GM19372 (cell line): ENCODE measurements at regions not wholly inside any gene's neighbourhood (a gene's known extent, or its start where the extent isn't known, plus 50 kb on each side); places are given as distances from the start of the nearest gene placed in this dataset.

Source experiments
- ATAC-seq: cut with Tn5 transposase; IDR thresholded peaks from one replicate; pipeline ENCODE4 v1.9.1; 2021; ENCODE audit warnings: mild to moderate bottlenecking, low read depth, moderate library complexity; ENCODE audit not compliant: unreplicated experiment

GRCh38 chr2:215611609-215612386 lies 175.9 kb upstream of the FN1 start:
- ATAC-seq, result no peak

GRCh38 chr2:215609089-215610032 lies 173.5 kb upstream of the FN1 start:
- ATAC-seq, result no peak

GRCh38 chr2:215607766-215608165 lies 171.9 kb upstream of the FN1 start:
- ATAC-seq, result no peak

- ATAC-seq, result no peak
Observed at GRCh38 chr2:215606219-215606618, 170.4 kb upstream of the FN1 start.

- no peak for ATAC-seq
Observed at GRCh38 chr2:215605214-215605613, 169.3 kb upstream of the FN1 start.

GRCh38 chr2:215604606-215605005 lies 168.7 kb upstream of the FN1 start:
- ATAC-seq, result no peak

- no peak for ATAC-seq
Observed at GRCh38 chr2:215603440-215603839, 167.6 kb upstream of the FN1 start.

GRCh38 chr2:215602997-215603396 lies 167.1 kb upstream of the FN1 start:
- ATAC-seq, result no peak

GRCh38 chr2:215601990-215602721 lies 166.3 kb upstream of the FN1 start:
- ATAC-seq, result no peak

- ATAC-seq, result no peak
Observed at GRCh38 chr2:215601526-215601925, 165.7 kb upstream of the FN1 start.

- no peak for ATAC-seq
Observed at GRCh38 chr2:215598376-215598975, 162.6 kb upstream of the FN1 start.

- ATAC-seq, result no peak
Observed at GRCh38 chr2:215597577-215597976, 161.7 kb upstream of the FN1 start.

- no peak for ATAC-seq
Observed at GRCh38 chr2:215594766-215595165, 158.9 kb upstream of the FN1 start.

- no peak for ATAC-seq
Observed at GRCh38 chr2:215590010-215590745, 154.3 kb upstream of the FN1 start.

- no peak for ATAC-seq
Observed at GRCh38 chr2:215583881-215584280, 148.0 kb upstream of the FN1 start.

GRCh38 chr2:215579809-215580208 lies 143.9 kb upstream of the FN1 start:
- no peak for ATAC-seq

- ATAC-seq, result no peak
Observed at GRCh38 chr2:215577356-215577755, 141.5 kb upstream of the FN1 start.

GRCh38 chr2:215576572-215576971 lies 140.7 kb upstream of the FN1 start:
- ATAC-seq, result no peak

GRCh38 chr2:215573496-215573895 lies 137.6 kb upstream of the FN1 start:
- no peak for ATAC-seq

- no peak for ATAC-seq
Observed at GRCh38 chr2:215572341-215572848, 136.5 kb upstream of the FN1 start.
